ENCODE measurements at regions not wholly inside any gene's neighbourhood (a gene's known extent, or its start where the extent isn't known, plus 50 kb on each side); places are given as distances from the start of the nearest gene placed in this dataset.
"Not testable (repeated sequence)": the region's sequence is repeated elsewhere in the genome, so short reads cannot be mapped to it uniquely, and the experiment has no call there.

DNA sequence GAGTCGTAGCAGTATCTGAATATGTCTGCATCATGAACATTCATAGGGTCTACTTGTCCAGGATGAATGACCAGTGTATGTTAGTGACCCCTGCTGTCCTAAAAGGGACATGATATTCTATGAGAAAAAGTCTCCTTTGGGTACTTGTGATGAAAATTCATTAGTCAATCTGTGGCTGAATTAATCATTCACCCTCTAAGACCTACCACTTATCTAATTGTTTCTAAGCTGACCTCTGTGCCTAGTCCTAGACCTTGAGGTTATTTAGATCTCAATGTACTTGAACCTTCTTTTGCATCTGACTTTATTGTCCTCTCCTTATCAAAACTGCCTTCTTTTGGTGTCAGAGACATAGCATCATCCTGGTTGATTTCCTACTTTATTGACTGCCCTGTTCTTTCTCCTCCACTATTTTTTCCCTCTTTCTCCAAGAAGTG lies 799.3 kb downstream of the DIPK2A start:
- DNase-seq: no peak

- no peak for DNase-seq
These were observed 799.8 kb downstream of the DIPK2A start for GRCh38 chr3:144771381-144771870.

DNA sequence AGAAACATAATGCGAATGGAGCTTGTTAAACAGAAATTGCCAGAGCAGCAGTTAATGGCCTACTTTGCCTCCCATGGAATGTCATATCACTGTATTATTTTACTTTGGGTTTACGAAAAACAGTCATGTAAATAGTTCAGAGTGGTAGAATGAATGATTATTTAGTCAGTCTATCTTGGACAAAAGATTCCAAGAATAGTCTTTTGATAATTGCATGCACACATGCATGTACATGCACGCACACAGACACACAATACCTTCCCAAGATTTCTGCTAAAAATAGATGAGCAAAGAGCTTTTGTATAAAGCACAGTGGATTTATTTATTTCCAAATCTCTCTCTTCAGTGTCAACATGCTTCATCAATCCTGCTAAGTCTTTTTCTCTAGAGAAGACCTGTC lies 800.7 kb downstream of the DIPK2A start:
- no peak for DNase-seq

DNA sequence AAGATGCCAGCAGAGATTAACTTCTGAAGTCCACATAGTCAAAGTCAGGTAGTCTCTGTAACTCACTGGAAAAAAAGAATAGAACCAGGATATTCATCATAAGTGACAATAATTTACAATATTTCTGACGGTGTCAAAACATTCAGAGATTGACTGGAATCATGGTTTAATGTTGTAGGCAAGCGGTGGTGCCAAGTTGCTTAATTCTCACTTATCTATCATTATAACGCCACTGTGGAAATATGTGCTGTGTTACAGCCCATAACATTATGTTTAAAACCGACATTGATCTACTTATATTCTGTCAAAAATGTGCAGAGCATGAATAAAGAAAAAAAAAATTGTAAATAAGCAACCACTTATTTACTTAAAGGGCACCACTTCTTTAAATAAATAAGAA lies 801.7 kb downstream of the DIPK2A start:
- DNase-seq: no peak

DNA sequence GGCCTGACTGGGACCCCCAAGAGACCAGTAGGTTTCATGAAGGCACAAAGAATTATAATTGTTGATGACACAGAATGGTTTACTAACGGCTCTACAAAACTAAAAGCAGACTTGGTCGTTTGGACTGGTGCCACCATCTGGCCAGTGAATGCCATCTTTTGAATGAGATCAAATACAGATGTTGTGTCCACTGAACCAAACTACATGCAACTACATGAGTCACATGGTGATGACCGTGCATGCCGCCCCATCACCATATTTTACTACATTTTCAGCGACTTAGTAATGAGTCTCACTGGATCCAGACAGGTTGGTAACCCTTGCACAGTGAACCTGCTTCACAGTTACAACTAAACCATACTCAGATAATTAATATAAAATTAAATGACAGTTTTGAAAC lies 803.3 kb downstream of the DIPK2A start:
- DNase-seq: no peak

- no peak for DNase-seq
These were observed 803.9 kb downstream of the DIPK2A start for GRCh38 chr3:144775551-144775950.

GRCh38 chr3:144777906-144778305 lies 806.3 kb downstream of the DIPK2A start:
- DNase-seq: no peak

DNA sequence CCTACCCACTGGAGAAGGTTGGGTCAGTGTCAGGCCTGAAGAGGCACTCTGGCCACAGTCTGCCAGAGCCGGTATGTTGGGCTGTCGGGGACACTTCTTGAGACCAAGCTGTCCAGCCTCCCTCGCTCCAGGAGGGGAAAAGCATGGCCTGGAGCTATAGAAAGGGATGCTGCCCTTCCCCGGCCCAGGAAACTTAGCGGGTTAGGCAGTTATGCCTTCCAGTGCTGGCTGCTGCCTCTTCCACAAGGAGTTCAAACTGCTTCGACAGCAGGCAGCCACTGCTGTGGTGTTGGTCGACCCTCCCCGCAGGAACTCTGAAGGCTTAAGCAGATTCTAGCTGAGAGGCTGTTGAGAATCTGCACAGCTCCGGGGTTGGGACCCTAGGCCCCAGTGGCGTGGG lies 819.4 kb downstream of the DIPK2A start:
- DNase-seq: no peak

GRCh38 chr3:144801890-144802289 lies 830.3 kb downstream of the DIPK2A start:
- DNase-seq: no peak

DNA sequence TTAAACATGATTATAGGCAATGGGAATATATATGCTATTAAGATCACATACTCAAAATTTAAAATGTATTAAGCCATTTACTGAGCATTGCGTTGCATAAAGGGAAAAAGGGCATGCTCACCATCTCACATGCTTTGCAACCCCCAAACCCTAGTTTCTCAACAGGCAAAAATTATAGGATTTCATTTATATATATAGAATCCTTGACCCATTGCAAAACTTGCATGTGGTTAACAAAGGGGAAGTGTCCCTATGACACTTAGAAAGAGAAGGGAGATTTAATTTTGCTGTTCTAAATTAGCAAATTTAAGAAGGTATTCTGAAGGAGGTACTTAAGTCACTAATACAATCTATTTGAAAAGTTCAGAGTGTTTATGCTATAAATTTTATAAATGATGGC lies 837.8 kb downstream of the DIPK2A start:
- DNase-seq: no peak

- DNase-seq: no peak
These were observed 838.5 kb downstream of the DIPK2A start for GRCh38 chr3:144810160-144810559.

DNA sequence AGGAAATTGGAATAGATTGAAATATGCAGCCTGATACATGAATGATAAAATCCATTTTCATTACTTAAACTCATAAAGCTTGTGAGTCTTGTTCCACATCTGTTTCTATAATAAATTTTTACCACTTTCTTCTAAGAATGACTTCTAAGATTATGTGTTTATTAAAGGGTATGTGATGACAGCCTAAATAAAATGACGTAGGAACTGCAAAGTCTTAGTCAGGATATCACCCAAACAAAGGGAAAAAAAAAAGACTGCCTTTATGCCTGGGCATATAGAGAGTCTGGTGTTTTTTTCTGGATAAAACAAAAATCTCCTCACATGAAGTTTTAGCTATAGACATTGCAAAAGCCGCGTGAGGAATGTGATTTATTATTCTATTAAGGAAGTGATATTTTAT lies 844.0 kb downstream of the DIPK2A start:
- no peak for DNase-seq

- no peak for DNase-seq
These were observed 844.7 kb downstream of the DIPK2A start for GRCh38 chr3:144816323-144816722.

DNA sequence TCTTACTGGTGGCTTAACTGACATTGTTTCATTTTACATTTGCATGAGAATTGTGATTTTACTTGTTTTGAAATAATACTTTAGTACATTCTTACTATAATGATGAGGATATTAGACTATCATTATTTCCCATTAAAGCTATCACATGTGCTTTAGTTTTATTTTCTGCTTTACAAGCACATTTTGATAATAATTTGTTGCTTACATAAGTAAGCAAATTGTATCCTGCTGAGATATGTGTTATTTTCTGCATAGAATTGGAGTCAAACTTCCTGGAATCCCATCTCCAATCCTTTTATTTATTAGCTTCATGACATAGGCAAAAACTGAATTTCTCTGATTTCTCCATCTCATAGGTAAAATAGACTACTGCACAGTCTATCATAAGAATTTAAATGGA lies 847.4 kb downstream of the DIPK2A start:
- no peak for DNase-seq

- not testable (repeated sequence) for DNase-seq
These were observed 848.6 kb downstream of the DIPK2A start for GRCh38 chr3:144820232-144820631.

DNA sequence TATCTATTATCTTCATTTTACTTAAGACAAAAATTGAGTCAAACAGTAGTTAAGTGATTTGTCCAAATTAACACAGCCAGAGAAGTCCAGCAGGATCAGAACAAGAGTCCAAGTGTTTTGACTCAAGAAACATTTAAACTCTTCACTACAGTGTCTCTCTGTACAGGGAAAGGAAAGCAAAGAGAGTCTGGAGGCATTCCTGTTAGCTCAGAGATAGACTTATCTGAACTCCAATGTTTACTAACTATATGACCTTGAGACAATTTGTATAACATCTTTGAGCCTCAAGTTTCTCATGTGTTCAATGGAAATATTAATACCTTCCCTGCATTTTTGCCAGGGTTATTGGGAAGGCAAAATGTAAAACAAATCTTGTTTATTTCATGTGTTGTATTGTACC lies 849.1 kb downstream of the DIPK2A start:
- DNase-seq: no peak

GRCh38 chr3:144821583-144821982 lies 850.0 kb downstream of the DIPK2A start:
- no peak for DNase-seq

DNA sequence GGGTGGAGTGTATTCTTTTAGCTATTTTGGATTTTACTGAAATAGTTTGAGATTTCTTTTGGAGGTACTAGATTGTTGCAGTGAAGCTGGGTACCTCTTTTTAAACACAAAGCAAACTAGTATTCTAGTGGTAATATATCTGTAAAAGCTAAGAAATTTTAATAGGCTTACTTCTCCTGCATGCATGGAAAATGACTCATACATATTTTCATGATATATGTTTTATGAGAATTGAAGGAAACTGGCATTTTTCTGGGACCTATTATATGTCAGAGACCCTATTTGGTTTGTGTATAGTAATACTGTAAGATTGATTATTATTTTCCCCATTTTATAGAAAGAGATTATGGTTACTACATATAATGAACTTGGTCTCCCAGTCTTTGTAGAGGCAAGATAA lies 851.0 kb downstream of the DIPK2A start:
- DNase-seq: no peak

DNA sequence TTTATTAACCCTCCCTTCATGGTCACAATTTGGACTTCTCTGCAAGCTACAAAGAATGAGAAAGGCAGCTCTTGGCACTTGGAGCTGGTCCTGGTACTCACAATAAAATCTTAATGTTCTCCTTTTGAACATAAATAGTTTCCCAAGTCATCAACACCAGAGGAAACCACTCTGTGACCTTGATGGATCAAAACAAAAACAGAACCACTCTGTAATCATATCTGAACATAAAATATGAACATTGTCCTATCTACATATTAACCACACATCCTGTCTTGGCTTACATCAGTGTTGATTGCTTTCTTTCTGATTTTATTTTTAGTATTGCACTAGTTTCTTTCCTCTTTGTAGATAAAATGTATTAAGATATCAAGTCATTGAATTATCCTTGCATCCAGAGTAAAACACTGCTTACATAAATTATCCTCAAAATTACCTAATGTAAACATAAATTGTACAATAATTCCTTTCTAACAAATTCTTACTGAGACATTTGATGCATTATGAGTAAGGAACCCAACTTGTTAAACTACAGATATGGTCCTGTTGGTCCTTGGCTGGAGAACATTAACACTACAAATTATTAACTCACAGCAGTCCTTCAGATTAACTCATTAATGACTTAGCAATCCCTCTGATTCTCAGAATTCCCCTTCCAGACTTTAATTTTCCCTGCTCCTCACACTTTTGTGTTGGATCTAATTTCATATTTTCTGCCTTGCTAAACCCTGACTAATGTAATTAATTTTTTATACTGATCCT lies 860.5 kb downstream of the DIPK2A start:
- DNase-seq: no peak

- DNase-seq: no peak
These were observed 868.4 kb downstream of the DIPK2A start for GRCh38 chr3:144839991-144840390.

DNA sequence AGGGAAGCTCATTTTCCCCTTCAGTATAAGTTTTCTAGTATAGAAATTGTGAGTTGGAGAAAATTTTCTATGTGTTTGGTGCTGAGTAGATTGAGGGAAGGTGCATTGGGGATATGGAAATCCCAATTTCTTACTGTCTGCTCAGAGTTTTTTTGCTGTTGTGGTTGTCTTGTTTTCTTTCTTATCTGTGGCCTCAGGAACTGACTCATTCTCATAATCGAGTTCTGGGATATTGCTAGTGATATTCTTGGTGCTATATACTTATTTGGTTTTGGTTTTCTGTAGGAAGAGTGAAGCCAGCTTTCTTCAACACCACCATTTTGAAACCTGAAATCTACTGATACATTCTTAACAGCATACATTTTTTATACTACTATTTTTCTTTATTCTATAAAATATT lies 869.2 kb downstream of the DIPK2A start:
- no peak for DNase-seq

GRCh38 chr3:144843099-144843498 lies 871.5 kb downstream of the DIPK2A start:
- DNase-seq: no peak

DNA sequence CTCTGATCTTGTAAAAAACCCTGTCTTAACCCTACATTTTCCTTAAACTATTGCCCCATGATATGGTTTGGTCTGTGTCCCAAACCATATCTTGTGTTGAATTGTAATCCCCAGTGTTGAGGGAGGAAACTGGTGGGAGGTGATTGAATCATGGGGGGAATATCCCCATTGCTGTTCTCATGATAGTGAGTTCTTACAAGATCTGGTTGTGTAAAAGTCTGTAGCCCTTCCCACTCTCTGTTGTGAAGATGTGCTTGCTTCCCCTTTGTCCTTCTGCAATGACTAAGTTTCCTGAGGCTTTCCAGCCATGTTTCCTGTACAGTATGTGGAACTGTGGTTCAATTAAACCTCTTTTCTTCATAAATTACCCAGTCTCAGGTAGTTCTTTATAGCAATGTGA lies 881.4 kb downstream of the DIPK2A start:
- DNase-seq: no peak

DNA sequence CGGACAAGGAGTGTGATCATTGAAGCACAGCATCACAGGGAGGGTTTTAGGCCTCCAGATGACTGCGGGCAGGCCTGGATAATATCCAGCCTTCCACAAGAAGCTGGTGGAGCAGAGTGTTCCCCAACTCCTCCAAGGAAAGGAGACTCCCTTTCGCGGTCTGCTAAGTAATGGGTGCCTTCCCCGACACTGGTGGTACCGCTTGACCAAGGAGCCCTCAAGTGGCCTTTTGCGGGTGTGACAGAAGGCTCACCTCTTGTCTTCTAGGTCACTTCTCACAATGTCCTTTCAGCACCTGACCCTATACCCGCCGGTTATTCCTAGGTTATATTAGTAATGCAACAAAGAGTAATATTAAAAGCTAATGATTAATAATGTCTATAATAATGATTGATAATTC lies 882.4 kb downstream of the DIPK2A start:
- DNase-seq: not testable (repeated sequence)

DNA sequence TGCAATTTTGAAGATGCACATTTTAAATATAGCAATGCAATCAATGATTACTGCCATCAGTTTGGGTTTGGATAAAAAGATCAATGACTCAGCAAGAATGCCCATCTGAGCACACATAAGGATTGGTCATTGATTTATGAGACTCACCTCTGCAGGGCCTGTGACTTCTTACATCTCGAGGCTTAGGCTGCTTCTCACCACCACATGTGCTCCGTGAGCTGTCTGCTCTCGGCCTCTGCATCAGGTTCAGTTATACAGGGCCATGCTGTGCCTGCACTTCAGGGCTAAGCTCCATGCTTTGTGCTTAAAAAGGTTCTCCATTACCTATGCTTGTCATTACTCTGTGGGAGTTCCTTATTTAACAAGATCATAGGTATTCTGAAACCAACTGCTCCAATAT lies 887.5 kb downstream of the DIPK2A start:
- no peak for DNase-seq
